ENCODE measurements at regions not wholly inside any gene's neighbourhood (a gene's known extent, or its start where the extent isn't known, plus 50 kb on each side); places are given as distances from the start of the nearest gene placed in this dataset.

DNA sequence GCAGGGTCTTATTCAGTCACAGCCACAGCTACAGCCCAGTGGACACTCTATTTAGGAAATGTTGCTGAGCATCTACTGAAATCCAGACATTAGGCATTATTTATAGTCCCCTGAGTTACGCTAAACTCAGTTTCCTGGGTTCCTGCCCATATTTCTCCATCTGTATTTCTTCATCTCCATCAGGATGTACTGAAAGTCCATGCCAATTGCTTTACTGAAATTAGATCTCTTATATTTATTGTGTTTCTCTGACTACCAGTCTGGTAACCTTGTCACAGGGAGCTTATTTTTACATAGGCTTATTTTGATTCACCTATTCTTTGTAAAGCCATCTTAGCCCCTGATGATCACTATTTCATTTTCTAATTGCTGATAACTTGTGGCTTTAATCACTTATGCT is 223.9 kb downstream of the TLE3 start:
- no peak for TF ChIP-seq FOXA1 (IDR thresholded peaks at IDR 0.05)
- TF ChIP-seq SUZ12 (IDR thresholded peaks at IDR 0.05) = no peak
- no peak for TF ChIP-seq SP1 (IDR thresholded peaks at IDR 0.05)

Data from HEK293T (cell line).